Activated naive CD8-positive, alpha-beta T cell treated with anti-CD3 and anti-CD28 coated beads for 36 hours (primary cell): ENCODE measurements at regions not wholly inside any gene's neighbourhood (a gene's known extent, or its start where the extent isn't known, plus 50 kb on each side); places are given as distances from the start of the nearest gene placed in this dataset.

ENCODE experiments used
- DNase-seq: peaks from one replicate; pipeline ENCODE4 v3.0.0; 2021
- H3K27ac Mint-ChIP-seq: one replicate; pipeline ENCODE4 v1.8.0; 2022; ENCODE audit warnings: mild to moderate bottlenecking, moderate library complexity, mixed read lengths
- H3K27me3 Mint-ChIP-seq: one replicate; pipeline ENCODE4 v1.8.0; 2022; ENCODE audit warnings: mild to moderate bottlenecking, mixed read lengths
- H3K36me3 Mint-ChIP-seq: one replicate; pipeline ENCODE4 v1.8.0; 2021; ENCODE audit warnings: mild to moderate bottlenecking, mixed read lengths
- H3K4me1 Mint-ChIP-seq: one replicate; pipeline ENCODE4 v1.8.0; 2021; ENCODE audit warnings: mixed read lengths
- H3K4me3 Mint-ChIP-seq: one replicate; pipeline ENCODE4 v1.8.0; 2022; ENCODE audit warnings: mild to moderate bottlenecking, moderate library complexity, mixed read lengths
- H3K9me3 Mint-ChIP-seq: one replicate; pipeline ENCODE4 v1.8.0; 2022; ENCODE audit warnings: mixed read lengths

GRCh38 chr18:37630334-37630733 lies 64.7 kb upstream of the CELF4 start:
- Mint-ChIP-seq H3K9me3 (no peaks in the 10 kb centered on the region), H3K27ac (no peak overlapping the region), H3K4me3 (no peak overlapping the region), H3K27me3 (no peaks in the 10 kb centered on the region), H3K36me3 (no peaks in the 10 kb centered on the region), H3K4me1 (no peaks in the 10 kb centered on the region)
- DNase-seq: no peak

- H3K27me3 Mint-ChIP-seq: no peaks in the 10 kb centered on the region
- H3K27ac Mint-ChIP-seq: no peak overlapping the region
- no peak for DNase-seq
- H3K4me3 Mint-ChIP-seq: no peak overlapping the region
- H3K9me3 Mint-ChIP-seq: no peaks in the 10 kb centered on the region
- no peaks in the 10 kb centered on the region for H3K4me1 Mint-ChIP-seq
- H3K36me3 Mint-ChIP-seq: no peaks in the 10 kb centered on the region
Observed at GRCh38 chr18:37628470-37629220, 63.0 kb upstream of the CELF4 start.

GRCh38 chr18:37624318-37624717 lies 58.7 kb upstream of the CELF4 start:
- Mint-ChIP-seq H3K9me3 (no peaks in the 10 kb centered on the region), H3K27me3 (no peaks in the 10 kb centered on the region), H3K4me1 (no peaks in the 10 kb centered on the region), H3K27ac (no peak overlapping the region), H3K36me3 (no peaks in the 10 kb centered on the region), H3K4me3 (no peak overlapping the region)
- DNase-seq: no peak

GRCh38 chr18:37619964-37620363 lies 54.4 kb upstream of the CELF4 start:
- DNase-seq: no peak
- no peaks in the 10 kb centered on the region for H3K9me3 Mint-ChIP-seq
- H3K27me3 Mint-ChIP-seq: no peaks in the 10 kb centered on the region
- no peaks in the 10 kb centered on the region for H3K4me1 Mint-ChIP-seq
- no peak overlapping the region for H3K27ac Mint-ChIP-seq
- no peaks in the 10 kb centered on the region for H3K36me3 Mint-ChIP-seq
- H3K4me3 Mint-ChIP-seq: no peak overlapping the region

GRCh38 chr18:37617623-37618022 lies 52.0 kb upstream of the CELF4 start:
- H3K4me3 Mint-ChIP-seq: no peak overlapping the region

More at GRCh38 chr18:37617623-37618022, 52.0 kb upstream of the CELF4 start:
- no peak for DNase-seq
- Mint-ChIP-seq H3K9me3 (no peaks in the 10 kb centered on the region), H3K27me3 (no peaks in the 10 kb centered on the region), H3K4me1 (no peaks in the 10 kb centered on the region), H3K36me3 (no peaks in the 10 kb centered on the region), H3K27ac (no peak overlapping the region)
